GM23248 (cell line): ENCODE measurements at regions not wholly inside any gene's neighbourhood (a gene's known extent, or its start where the extent isn't known, plus 50 kb on each side); places are given as distances from the start of the nearest gene placed in this dataset.

Source experiments
- EZH2 ChIP-seq: fragments of 200-600 bp; sonication (generic); IDR thresholded peaks from 2 replicates; pipeline ENCODE4 v1.6.1; 2018; ENCODE audit warnings: antibody characterized with exemption, mild to moderate bottlenecking; ENCODE audit not compliant: insufficient read depth, poor library complexity, severe bottlenecking
- EZH2phosphoT487 ChIP-seq: fragments of 200-600 bp; sonication (generic); IDR thresholded peaks from 2 replicates; pipeline ENCODE4 v1.6.1; 2018; ENCODE audit warnings: antibody characterized with exemption, moderate library complexity, mild to moderate bottlenecking, low read depth; ENCODE audit not compliant: insufficient read depth

- TF ChIP-seq EZH2 (no peak), EZH2phosphoT487 (no peak)
Measured at GRCh38 chr18:41576643-41577042, 378.4 kb upstream of the PIK3C3 start.
